GM13976 (cell line): ENCODE measurements at regions not wholly inside any gene's neighbourhood (a gene's known extent, or its start where the extent isn't known, plus 50 kb on each side); places are given as distances from the start of the nearest gene placed in this dataset.
A peak's percentile ranks its signal among the peaks of the same experiment; 100 is the strongest.

ENCODE experiments used
- DNase-seq: peaks from one replicate; pipeline ENCODE4 v3.0.0; 2012; ENCODE audit warnings: low spot score
- CTCF ChIP-seq: IDR thresholded peaks from 2 replicates; pipeline ENCODE4 v1.5.1; 2012; ENCODE audit warnings: borderline replicate concordance, mild to moderate bottlenecking; ENCODE audit not compliant: insufficient read depth; ENCODE audit errors: extremely low read depth, missing control alignments, control extremely low read depth
- in situ Hi-C: fragments of 300-500 bp; cut with MboI; formaldehyde crosslinking; loops from one replicate; pipeline ENCODE4 v1.12.0; 2022; ENCODE audit warnings: low sequenced_read_pairs, mixed read lengths, inconsistent platforms; ENCODE audit not compliant: unreplicated experiment

- TF ChIP-seq CTCF: no peak
- in situ Hi-C loops: no loop called here
- no peak for DNase-seq
Measured at GRCh38 chr20:7371518-7372163, 568.6 kb downstream of the HAO1 start.

GRCh38 chr20:7375905-7376304 lies 564.4 kb downstream of the HAO1 start:
- DNase-seq: peak; percentile 1
- in situ Hi-C loops: no loop called here
- no peak for TF ChIP-seq CTCF

GRCh38 chr20:7378864-7379605 lies 561.2 kb downstream of the HAO1 start:
- DNase-seq: no peak
- TF ChIP-seq CTCF: no peak
- in situ Hi-C loops: no loop called here

- no peak for DNase-seq
- in situ Hi-C loops: no loop called here
- TF ChIP-seq CTCF: no peak
Measured at GRCh38 chr20:7379621-7380220, 560.5 kb downstream of the HAO1 start.

- in situ Hi-C loops: no loop called here
- no peak for TF ChIP-seq CTCF
- no peak for DNase-seq
Measured at GRCh38 chr20:7383216-7383615, 557.0 kb downstream of the HAO1 start.

GRCh38 chr20:7387638-7388193 lies 552.5 kb downstream of the HAO1 start:
- in situ Hi-C loops: no loop called here
- no peak for DNase-seq
- no peak for TF ChIP-seq CTCF
